Thyroid gland (tissue), 4 donors: ENCODE measurements at regions not wholly inside any gene's neighbourhood (a gene's known extent, or its start where the extent isn't known, plus 50 kb on each side); places are given as distances from the start of the nearest gene placed in this dataset.

ENCODE experiments used
- DNase-seq, 2 donors: peaks; one replicate each; pipeline ENCODE4 v3.0.0-alpha.2; 2019
- H3K27ac ChIP-seq, 3 donors: fragments of 200-600 bp; sonication (generic); 1 replicate in 2 of 3; 2 replicates in 1 of 3; pipeline ENCODE4 v1.5.1; 2016 to 2019; ENCODE audit warnings: mild to moderate bottlenecking in 1 of 3, moderate library complexity in 1 of 3
- H3K27me3 ChIP-seq: fragments of 200-600 bp; sonication (generic); one replicate; pipeline ENCODE4 v1.5.1; 2019
- H3K36me3 ChIP-seq, 2 donors: fragments of 200-600 bp; sonication (generic); one replicate each; pipeline ENCODE4 v1.5.1; 2016 to 2019
- H3K4me1 ChIP-seq, 2 donors: fragments of 200-600 bp; sonication (generic); one replicate each; pipeline ENCODE4 v1.5.1; 2017 to 2019
- H3K4me3 ChIP-seq, 3 donors: fragments of 200-600 bp; sonication (generic); replicated peaks in 1 of 3; 1 replicate in 2 of 3; 2 replicates in 1 of 3; pipeline ENCODE4 v1.5.1; 2016; ENCODE audit warnings: mild to moderate bottlenecking in 1 of 3
- H3K9me3 ChIP-seq: fragments of 200-600 bp; sonication (generic); one replicate; pipeline ENCODE4 v1.5.1; 2017
- POLR2A ChIP-seq, 2 donors: fragments of 450-650 bp; IDR thresholded peaks; one replicate each; pipeline ENCODE4 v1.6.1; 2017; ENCODE audit warnings: antibody characterized with exemption in 2 of 2, mild to moderate bottlenecking in 2 of 2, moderate library complexity in 1 of 2
- WGBS, 2 donors: methylation state at CpG; one replicate each; pipeline ENCODE4 v1.1.5; 2017; 5-methylcytosine and 5-hydroxymethylcytosine counted together
- intact Hi-C: fragments of 100-400 bp; cut with DNase I; formaldehyde crosslinking; loops from one replicate; pipeline ENCODE4 v1.15.1; 2023
- TF ChIP-seq, protein P1 (sequence below), 6 experiments: fragments of 200-600 bp in 3 of 6; fragments of 450-650 bp in 3 of 6; sonication (generic) in 3 of 6; IDR thresholded peaks; one replicate each; pipeline ENCODE4 v1.5.1; 2016 to 2019; ENCODE audit warnings: antibody characterized with exemption in 6 of 6, mild to moderate bottlenecking in 2 of 6, inconsistent platforms in 1 of 6, moderate library complexity in 1 of 6

DNA sequence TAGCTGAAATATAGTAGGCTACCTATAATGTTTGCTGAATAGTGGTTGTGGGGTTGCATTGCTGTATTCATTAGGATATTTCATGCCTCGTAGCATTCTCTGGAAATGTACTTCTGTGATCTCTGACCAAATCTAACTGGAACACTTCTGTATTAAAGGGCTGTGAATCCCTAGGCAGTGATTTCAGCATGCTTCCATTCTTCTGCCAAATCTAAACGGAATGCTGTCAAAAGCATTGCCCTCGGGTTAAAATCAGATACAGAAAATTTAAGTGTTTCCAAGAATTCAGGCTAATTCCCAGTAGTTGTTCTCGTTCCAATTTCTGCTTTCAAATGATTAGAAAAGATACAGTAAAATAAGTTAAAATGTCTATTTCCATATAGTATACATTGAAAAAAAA, 1847.5 kb upstream of the IGFBP7 start:
- H3K27me3 ChIP-seq: no peaks in the 10 kb centered on the region
- WGBS, 2 donors: 43 to 67% methylated on average over 4 of the region's 4 CpGs
- no peaks in the 10 kb centered on the region for H3K9me3 ChIP-seq
- DNase-seq: no peak
- TF ChIP-seq, protein P1, sequence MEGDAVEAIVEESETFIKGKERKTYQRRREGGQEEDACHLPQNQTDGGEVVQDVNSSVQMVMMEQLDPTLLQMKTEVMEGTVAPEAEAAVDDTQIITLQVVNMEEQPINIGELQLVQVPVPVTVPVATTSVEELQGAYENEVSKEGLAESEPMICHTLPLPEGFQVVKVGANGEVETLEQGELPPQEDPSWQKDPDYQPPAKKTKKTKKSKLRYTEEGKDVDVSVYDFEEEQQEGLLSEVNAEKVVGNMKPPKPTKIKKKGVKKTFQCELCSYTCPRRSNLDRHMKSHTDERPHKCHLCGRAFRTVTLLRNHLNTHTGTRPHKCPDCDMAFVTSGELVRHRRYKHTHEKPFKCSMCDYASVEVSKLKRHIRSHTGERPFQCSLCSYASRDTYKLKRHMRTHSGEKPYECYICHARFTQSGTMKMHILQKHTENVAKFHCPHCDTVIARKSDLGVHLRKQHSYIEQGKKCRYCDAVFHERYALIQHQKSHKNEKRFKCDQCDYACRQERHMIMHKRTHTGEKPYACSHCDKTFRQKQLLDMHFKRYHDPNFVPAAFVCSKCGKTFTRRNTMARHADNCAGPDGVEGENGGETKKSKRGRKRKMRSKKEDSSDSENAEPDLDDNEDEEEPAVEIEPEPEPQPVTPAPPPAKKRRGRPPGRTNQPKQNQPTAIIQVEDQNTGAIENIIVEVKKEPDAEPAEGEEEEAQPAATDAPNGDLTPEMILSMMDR (IDR thresholded peaks at IDR 0.05): no peak
- no peak for TF ChIP-seq POLR2A (IDR thresholded peaks at IDR 0.05)
- intact Hi-C loops: no loop called here
- no peak overlapping the region for H3K4me3 ChIP-seq
- no peaks in the 10 kb centered on the region for H3K36me3 ChIP-seq
- no peaks in the 10 kb centered on the region for H3K4me1 ChIP-seq
- H3K27ac ChIP-seq: no peak overlapping the region

GRCh38 chr4:58961283-58961682, 1851.1 kb upstream of the IGFBP7 start:
- WGBS, 2 donors: 63 to 66% methylated on average over 2 of the region's 2 CpGs
- Histone ChIP-seq H3K27ac (no peak overlapping the region), H3K36me3 (no peaks in the 10 kb centered on the region), H3K4me1 (no peaks in the 10 kb centered on the region), H3K27me3 (no peaks in the 10 kb centered on the region), H3K4me3 (no peak overlapping the region), H3K9me3 (no peaks in the 10 kb centered on the region)
- DNase-seq: no peak
- TF ChIP-seq, protein P1 (IDR thresholded peaks at IDR 0.05): no peak
- no peak for TF ChIP-seq POLR2A (IDR thresholded peaks at IDR 0.05)
- intact Hi-C loops: no loop called here

- intact Hi-C loops: no loop called here
- no peaks in the 10 kb centered on the region for H3K9me3 ChIP-seq
- WGBS, 2 donors: 63 to 87% methylated on average over 2 of the region's 2 CpGs
- H3K36me3 ChIP-seq: no peaks in the 10 kb centered on the region
- H3K4me1 ChIP-seq: no peaks in the 10 kb centered on the region
- H3K4me3 ChIP-seq: no peak overlapping the region
- no peak overlapping the region for H3K27ac ChIP-seq
- no peaks in the 10 kb centered on the region for H3K27me3 ChIP-seq
- TF ChIP-seq, protein P1 (IDR thresholded peaks at IDR 0.05): no peak
- TF ChIP-seq POLR2A (IDR thresholded peaks at IDR 0.05): no peak
- no peak for DNase-seq
These were observed 1851.7 kb upstream of the IGFBP7 start for GRCh38 chr4:58961925-58962324.

- no peaks in the 10 kb centered on the region for H3K4me1 ChIP-seq
- no peak overlapping the region for H3K4me3 ChIP-seq
- H3K27ac ChIP-seq: no peak overlapping the region
- TF ChIP-seq, protein P1 (IDR thresholded peaks at IDR 0.05): no peak
- TF ChIP-seq POLR2A (IDR thresholded peaks at IDR 0.05): no peak
- H3K36me3 ChIP-seq: no peaks in the 10 kb centered on the region
- no peaks in the 10 kb centered on the region for H3K9me3 ChIP-seq
- no peaks in the 10 kb centered on the region for H3K27me3 ChIP-seq
- DNase-seq: no peak
- intact Hi-C loops: no loop called here
These were observed 1852.2 kb upstream of the IGFBP7 start for GRCh38 chr4:58962424-58962823.

DNA sequence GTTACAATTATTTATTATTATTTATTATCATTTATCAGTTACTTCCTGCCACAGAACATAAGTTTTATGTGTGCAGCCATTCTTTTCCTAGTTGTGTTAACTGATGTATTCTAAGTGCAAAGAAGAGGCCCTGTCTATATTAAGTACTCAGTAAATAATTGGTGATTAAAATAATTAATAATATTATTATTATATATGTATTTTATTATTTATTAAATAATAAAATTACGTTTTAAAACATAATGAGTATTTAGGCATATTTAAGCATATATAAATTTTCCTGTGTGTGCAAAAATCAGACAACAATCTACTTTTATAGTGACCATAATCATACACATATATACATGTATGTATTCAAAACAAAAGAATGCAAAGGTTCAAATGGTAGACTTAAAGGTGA, 1871.6 kb upstream of the IGFBP7 start:
- TF ChIP-seq POLR2A (IDR thresholded peaks at IDR 0.05): no peak
- TF ChIP-seq, protein P1 (IDR thresholded peaks at IDR 0.05): no peak
- no peaks in the 10 kb centered on the region for H3K36me3 ChIP-seq
- intact Hi-C loops: no loop called here
- no peaks in the 10 kb centered on the region for H3K4me1 ChIP-seq
- no peak for DNase-seq
- H3K4me3 ChIP-seq: no peak overlapping the region
- no peaks in the 10 kb centered on the region for H3K9me3 ChIP-seq
- WGBS, 2 donors: 38 to 61% methylated on average over 1 of the region's 1 CpG
- no peak overlapping the region for H3K27ac ChIP-seq
- H3K27me3 ChIP-seq: no peaks in the 10 kb centered on the region
